OCI-LY3 (cell line): ENCODE measurements at regions not wholly inside any gene's neighbourhood (a gene's known extent, or its start where the extent isn't known, plus 50 kb on each side); places are given as distances from the start of the nearest gene placed in this dataset.
A peak's percentile ranks its signal among the peaks of the same experiment; 100 is the strongest.

ENCODE experiments used
- H2AFZ ChIP-seq: fragments of 200-600, 300-600 bp; shearing (Covaris generic); 2 replicates; pipeline ENCODE4 v1.6.0; 2014; ENCODE audit warnings: antibody characterized with exemption, low read depth, low read length
- H3K27ac ChIP-seq: fragments of 200-600, 300-600 bp; sonication (generic); 2 replicates; pipeline ENCODE4 v1.5.1; 2014; ENCODE audit warnings: mild to moderate bottlenecking, low read length, moderate library complexity, mixed read lengths
- H3K27me3 ChIP-seq: fragments of 200-600, 300-600 bp; sonication (generic); 2 replicates; pipeline ENCODE4 v1.6.1; 2014; ENCODE audit warnings: low read depth, low read length, mixed read lengths
- H3K36me3 ChIP-seq: fragments of 200-600, 300-600 bp; sonication (generic); replicated peaks from 2 replicates; pipeline ENCODE3; 2014; ENCODE audit warnings: low read depth, low read length, mixed read lengths
- H3K4me1 ChIP-seq: fragments of 300-600, 200-600 bp; sonication (generic); 2 replicates; pipeline ENCODE4 v1.6.1; 2014; ENCODE audit warnings: low read length, mixed read lengths
- H3K4me2 ChIP-seq: fragments of 200-600, 300-600 bp; sonication (generic); 2 replicates; pipeline ENCODE4 v1.6.1; 2014; ENCODE audit warnings: low read length, mixed read lengths
- H3K4me3 ChIP-seq: fragments of 300-600, 200-600 bp; sonication (generic); 2 replicates; pipeline ENCODE4 v1.5.1; 2014; ENCODE audit warnings: antibody characterized with exemption, mild to moderate bottlenecking, low read length, moderate library complexity
- H3K79me2 ChIP-seq: fragments of 300-600, 200-600 bp; shearing (Covaris generic); 2 replicates; pipeline ENCODE4 v1.6.1; 2014; ENCODE audit warnings: mild to moderate bottlenecking, low read length, mixed read lengths
- H3K9ac ChIP-seq: fragments of 300-600, 200-600 bp; shearing (Covaris generic); 2 replicates; pipeline ENCODE4 v1.6.0; 2014; ENCODE audit warnings: mild to moderate bottlenecking, low read length, moderate library complexity
- H3K9me3 ChIP-seq: fragments of 200-600, 300-600 bp; shearing (Covaris generic); 2 replicates; pipeline ENCODE4 v1.6.1; 2014; ENCODE audit warnings: low read length, mixed read lengths; ENCODE audit not compliant: insufficient read depth
- H4K20me1 ChIP-seq: fragments of 200-600, 300-600 bp; sonication (generic); 2 replicates; pipeline ENCODE4 v1.6.1; 2016; ENCODE audit warnings: low read length, mixed read lengths; ENCODE audit not compliant: insufficient read depth
- EZH2phosphoT487 ChIP-seq: fragments of 200-600 bp; shearing (Covaris generic); IDR thresholded peaks from 2 replicates; pipeline ENCODE4 v1.6.1; 2018; ENCODE audit warnings: antibody characterized with exemption, mixed run types, low read depth
- TF ChIP-seq, protein P1 (sequence below): fragments of 200-600, 300-600 bp; sonication (generic); IDR thresholded peaks from 2 replicates; pipeline ENCODE4 v1.5.1; 2014; ENCODE audit warnings: antibody characterized with exemption, low read length, low read depth

DNA sequence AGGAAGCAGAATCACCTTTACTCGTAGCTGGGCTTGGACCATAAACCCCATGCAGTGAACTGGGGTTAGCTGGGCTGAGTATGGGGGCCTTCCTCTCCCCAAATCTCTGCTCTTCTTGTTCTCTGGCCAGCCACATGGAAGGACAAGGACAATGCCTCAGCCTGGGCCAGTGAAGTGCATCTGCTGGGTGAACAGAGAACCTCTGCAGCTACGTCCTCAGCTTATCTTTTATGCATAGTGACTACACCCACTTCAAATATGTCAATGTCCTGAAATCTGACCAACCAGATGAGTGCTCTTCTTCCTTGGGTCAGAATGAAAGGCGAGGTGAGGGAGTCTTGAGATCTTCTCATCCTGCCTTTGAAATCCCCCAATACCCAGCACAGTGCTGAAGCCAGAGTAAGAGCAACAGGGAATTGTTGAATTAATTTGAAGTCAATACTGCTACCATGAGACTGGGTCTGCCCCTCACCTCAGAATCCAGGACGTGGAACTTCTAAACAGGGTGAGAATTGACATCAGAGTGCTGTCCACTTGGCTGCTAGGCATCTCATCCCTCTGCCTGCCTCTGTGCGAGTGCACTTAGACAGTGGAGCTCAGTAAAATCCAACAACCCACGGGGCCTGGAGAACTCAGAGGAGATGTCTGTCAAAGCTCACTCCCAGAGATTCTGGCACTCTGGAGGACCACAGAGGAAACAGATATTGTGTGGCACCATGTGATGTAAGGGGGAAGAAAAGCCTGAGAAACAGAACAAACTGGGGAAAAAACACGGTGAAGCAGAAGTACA is 99.0 kb downstream of the IER5 start:
- Histone ChIP-seq H3K4me1 (0 out of 2 replicates have a peak, but pooled peaks cover 3% of the 10 kb centered on the region), H3K9ac (no peak overlapping the region), H3K79me2 (no peaks in the 10 kb centered on the region), H3K27ac (no peak overlapping the region), H3K4me2 (no peak overlapping the region), H4K20me1 (no peaks in the 10 kb centered on the region), H3K27me3 (peaks cover 47% of the 10 kb centered on the region), H2AFZ (no peak overlapping the region), H3K36me3 (no peaks in the 10 kb centered on the region), H3K4me3 (no peak overlapping the region), H3K9me3 (no peaks in the 10 kb centered on the region)
- TF ChIP-seq EZH2phosphoT487 = no peak
- TF ChIP-seq, protein P1, sequence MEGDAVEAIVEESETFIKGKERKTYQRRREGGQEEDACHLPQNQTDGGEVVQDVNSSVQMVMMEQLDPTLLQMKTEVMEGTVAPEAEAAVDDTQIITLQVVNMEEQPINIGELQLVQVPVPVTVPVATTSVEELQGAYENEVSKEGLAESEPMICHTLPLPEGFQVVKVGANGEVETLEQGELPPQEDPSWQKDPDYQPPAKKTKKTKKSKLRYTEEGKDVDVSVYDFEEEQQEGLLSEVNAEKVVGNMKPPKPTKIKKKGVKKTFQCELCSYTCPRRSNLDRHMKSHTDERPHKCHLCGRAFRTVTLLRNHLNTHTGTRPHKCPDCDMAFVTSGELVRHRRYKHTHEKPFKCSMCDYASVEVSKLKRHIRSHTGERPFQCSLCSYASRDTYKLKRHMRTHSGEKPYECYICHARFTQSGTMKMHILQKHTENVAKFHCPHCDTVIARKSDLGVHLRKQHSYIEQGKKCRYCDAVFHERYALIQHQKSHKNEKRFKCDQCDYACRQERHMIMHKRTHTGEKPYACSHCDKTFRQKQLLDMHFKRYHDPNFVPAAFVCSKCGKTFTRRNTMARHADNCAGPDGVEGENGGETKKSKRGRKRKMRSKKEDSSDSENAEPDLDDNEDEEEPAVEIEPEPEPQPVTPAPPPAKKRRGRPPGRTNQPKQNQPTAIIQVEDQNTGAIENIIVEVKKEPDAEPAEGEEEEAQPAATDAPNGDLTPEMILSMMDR = no peak

DNA sequence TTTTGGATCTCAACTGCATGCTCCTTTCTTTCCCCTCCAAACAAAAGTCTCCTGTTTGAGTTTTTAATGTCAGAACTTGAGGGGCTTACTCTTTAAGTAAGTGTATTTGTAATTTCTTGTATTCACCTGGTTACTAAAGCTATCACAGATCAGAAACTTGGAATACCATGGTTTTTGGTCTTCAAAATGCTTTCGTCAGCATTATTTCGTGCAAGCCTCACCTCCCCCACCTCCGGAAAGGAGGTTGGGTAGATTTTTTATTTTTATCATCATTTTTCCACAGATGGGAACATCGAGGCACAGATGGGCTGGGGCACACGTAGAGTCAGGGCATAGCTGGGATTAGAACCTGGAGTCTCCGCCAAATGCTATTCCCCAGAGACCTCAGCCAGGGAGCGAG is 100.7 kb downstream of the IER5 start:
- H3K27ac ChIP-seq = no peak overlapping the region
- H3K4me1 ChIP-seq = 0 out of 2 replicates have a peak, but pooled peaks cover 3% of the 10 kb centered on the region
- no peak overlapping the region for H2AFZ ChIP-seq
- peaks cover 48% of the 10 kb centered on the region for H3K27me3 ChIP-seq
- H3K9me3 ChIP-seq = no peaks in the 10 kb centered on the region
- H3K4me3 ChIP-seq = no peak overlapping the region
- no peak for TF ChIP-seq EZH2phosphoT487
- TF ChIP-seq, protein P1 = no peak
- H3K9ac ChIP-seq = no peak overlapping the region
- no peaks in the 10 kb centered on the region for H4K20me1 ChIP-seq
- no peaks in the 10 kb centered on the region for H3K36me3 ChIP-seq
- no peaks in the 10 kb centered on the region for H3K79me2 ChIP-seq
- H3K4me2 ChIP-seq = no peak overlapping the region

DNA sequence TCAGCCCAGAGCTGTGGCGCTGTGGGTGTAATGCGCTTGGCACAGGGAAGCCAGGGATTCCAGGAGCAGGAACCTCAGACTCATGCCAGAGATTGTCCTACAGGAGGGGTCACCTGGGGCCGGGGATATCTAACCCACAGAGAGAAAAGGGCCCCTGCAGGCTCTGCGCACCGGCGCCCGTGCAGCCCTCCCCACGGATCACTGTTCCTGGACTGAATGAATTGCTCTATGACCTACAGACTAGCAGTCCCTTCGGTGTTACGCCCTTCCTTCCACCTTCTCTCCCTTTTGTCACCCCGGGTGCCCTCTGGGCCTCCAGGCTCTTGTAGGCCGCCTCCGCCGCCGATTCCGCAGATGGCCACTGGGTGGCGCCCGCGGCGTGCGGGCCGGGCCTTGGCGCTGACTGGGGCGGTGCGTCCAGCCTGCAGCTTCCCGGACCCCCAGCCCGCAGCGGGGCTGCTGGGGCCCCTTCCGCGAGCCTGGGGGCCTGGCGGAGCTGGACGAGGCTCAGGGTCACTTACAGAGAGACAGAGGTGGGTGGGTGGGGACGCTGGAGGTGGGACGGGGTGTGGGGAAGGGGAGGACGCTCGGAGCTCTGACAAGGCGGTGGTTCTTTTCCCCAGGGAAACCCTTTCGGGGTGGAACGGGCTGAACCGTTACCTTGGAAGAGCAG is 101.3 kb downstream of the IER5 start:
- Histone ChIP-seq H3K27me3 (peaks cover 42% of the 10 kb centered on the region), H3K27ac (no peak overlapping the region), H3K9ac (no peak overlapping the region), H3K9me3 (no peaks in the 10 kb centered on the region), H3K4me1 (0 out of 2 replicates have a peak, but pooled peaks cover 3% of the 10 kb centered on the region), H2AFZ (0 out of 2 replicates have a peak overlapping the region, but pooled peaks have one; percentile 41), H3K36me3 (no peaks in the 10 kb centered on the region), H3K4me2 (peak overlapping the region; percentile 65), H3K79me2 (no peaks in the 10 kb centered on the region), H4K20me1 (no peaks in the 10 kb centered on the region), H3K4me3 (peak overlapping the region; percentile 57)
- TF ChIP-seq, protein P1 = peak; percentile 99
- TF ChIP-seq EZH2phosphoT487 = no peak

DNA sequence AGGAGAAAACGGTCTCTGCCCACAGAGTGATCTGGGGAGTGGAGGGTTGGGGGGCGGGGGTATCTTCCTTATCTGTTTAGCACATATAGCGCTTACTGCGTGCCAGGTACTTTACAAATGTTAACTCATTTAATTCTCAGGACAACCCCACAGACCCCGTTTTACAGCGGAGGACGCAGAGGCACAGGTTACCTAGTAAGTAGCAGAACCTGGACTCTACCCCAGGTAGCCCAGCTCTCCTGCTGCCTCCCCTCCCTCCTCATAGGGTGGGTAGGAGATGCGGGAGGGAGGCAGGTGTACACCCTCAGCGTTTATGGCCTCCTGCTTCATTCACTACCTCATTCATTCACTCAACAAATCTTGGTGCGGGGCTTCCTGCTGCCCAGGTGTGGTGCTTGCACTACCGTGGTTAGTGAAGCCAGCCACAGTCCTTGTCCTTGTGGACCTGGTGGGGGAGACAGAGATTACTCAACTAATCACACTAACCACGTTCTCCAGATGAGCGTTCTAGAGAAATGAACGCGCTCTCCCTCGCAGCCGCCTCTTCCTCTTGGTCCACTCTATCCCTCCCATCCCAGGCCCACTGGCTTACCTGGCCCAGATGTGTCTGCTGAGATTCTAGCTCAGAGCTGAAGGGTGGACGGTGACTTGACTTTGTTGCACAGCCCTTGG is 102.0 kb downstream of the IER5 start:
- TF ChIP-seq EZH2phosphoT487 = no peak
- TF ChIP-seq, protein P1 = peak; percentile 15; the same call in 1 of the 2 replicates
- no peaks in the 10 kb centered on the region for H3K36me3 ChIP-seq
- H3K9me3 ChIP-seq = no peaks in the 10 kb centered on the region
- H3K79me2 ChIP-seq = no peaks in the 10 kb centered on the region
- H3K4me2 ChIP-seq = peak overlapping the region; percentile 65
- H2AFZ ChIP-seq = 0 out of 2 replicates have a peak overlapping the region, but pooled peaks have one; percentile 41
- H3K4me3 ChIP-seq = no peak overlapping the region
- no peak overlapping the region for H3K27ac ChIP-seq
- peaks cover 36% of the 10 kb centered on the region for H3K27me3 ChIP-seq
- H3K4me1 ChIP-seq = 0 out of 2 replicates have a peak, but pooled peaks cover 3% of the 10 kb centered on the region
- no peak overlapping the region for H3K9ac ChIP-seq
- H4K20me1 ChIP-seq = no peaks in the 10 kb centered on the region
